SH-SY5Y (cell line): ENCODE measurements at regions not wholly inside any gene's neighbourhood (a gene's known extent, or its start where the extent isn't known, plus 50 kb on each side); places are given as distances from the start of the nearest gene placed in this dataset.

ENCODE experiments used
- GATA2 ChIP-seq: IDR thresholded peaks from 2 replicates; pipeline ENCODE4 v1.6.1; 2011; ENCODE audit warnings: mild to moderate bottlenecking, low read depth, low read length
- GATA3 ChIP-seq: IDR thresholded peaks from 2 replicates; pipeline ENCODE4 v1.6.1; 2011; ENCODE audit warnings: low read depth, mild to moderate bottlenecking, low read length, moderate library complexity

GRCh38 chr4:79613269-79613935, 205.4 kb upstream of the GK2 start:
- TF ChIP-seq GATA2 (no peak), GATA3 (no peak)

GRCh38 chr4:79611026-79611425, 203.0 kb upstream of the GK2 start:
- TF ChIP-seq GATA2 = no peak
- TF ChIP-seq GATA3 = no peak

- TF ChIP-seq GATA3 = no peak
- no peak for TF ChIP-seq GATA2
These were observed 201.8 kb upstream of the GK2 start for GRCh38 chr4:79609817-79610216.

GRCh38 chr4:79607979-79608378, 200.0 kb upstream of the GK2 start:
- TF ChIP-seq GATA3 (no peak), GATA2 (no peak)

GRCh38 chr4:79604152-79604551, 196.1 kb upstream of the GK2 start:
- TF ChIP-seq GATA2 (no peak), GATA3 (no peak)

- no peak for TF ChIP-seq GATA3
- TF ChIP-seq GATA2 = no peak
These were observed 195.7 kb upstream of the GK2 start for GRCh38 chr4:79603681-79604080.

GRCh38 chr4:79599691-79600090, 191.7 kb upstream of the GK2 start:
- TF ChIP-seq GATA3 (no peak), GATA2 (no peak)

GRCh38 chr4:79598801-79599200, 190.8 kb upstream of the GK2 start:
- TF ChIP-seq GATA3 = no peak
- no peak for TF ChIP-seq GATA2

DNA sequence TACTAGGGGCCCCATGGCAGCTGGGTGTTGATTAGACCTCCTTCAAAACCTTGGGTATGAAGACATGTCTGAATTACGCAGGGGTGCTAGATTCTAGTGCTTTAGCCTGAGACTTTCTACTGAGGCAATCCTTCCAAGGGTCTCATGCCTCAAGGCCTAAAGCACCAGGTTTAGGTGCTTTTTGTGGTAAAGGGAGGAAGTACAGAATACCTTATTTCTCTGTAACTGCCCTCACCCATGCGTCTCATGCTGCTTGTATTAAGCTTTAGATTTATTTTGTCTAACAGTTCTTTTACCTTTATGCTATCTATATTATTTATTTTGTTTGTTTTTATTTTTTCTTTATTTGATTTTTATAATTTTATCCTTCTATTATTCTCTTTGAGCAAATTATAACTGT, 190.2 kb upstream of the GK2 start:
- no peak for TF ChIP-seq GATA2
- no peak for TF ChIP-seq GATA3

GRCh38 chr4:79597266-79597665, 189.2 kb upstream of the GK2 start:
- TF ChIP-seq GATA3 = no peak
- TF ChIP-seq GATA2 = no peak

DNA sequence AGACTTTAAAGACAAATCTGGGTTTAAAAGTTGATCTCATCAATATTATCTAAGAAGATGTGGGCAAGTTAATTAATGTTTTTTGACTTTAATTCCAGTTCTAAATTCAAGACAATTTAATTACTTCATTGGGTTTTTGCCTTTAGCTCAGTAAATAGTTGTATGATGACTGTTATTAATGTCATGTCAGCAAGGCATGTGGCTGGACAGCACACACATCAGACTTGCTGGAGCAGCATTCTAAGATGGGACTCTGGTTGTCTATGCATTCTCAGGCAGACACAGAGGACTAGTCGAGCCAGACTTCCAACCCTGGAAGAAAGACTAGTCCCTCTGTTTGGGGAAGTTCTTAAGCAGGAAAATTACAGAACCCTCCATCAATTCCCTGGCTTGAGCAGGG, 180.7 kb upstream of the GK2 start:
- TF ChIP-seq GATA3 (no peak), GATA2 (no peak)

DNA sequence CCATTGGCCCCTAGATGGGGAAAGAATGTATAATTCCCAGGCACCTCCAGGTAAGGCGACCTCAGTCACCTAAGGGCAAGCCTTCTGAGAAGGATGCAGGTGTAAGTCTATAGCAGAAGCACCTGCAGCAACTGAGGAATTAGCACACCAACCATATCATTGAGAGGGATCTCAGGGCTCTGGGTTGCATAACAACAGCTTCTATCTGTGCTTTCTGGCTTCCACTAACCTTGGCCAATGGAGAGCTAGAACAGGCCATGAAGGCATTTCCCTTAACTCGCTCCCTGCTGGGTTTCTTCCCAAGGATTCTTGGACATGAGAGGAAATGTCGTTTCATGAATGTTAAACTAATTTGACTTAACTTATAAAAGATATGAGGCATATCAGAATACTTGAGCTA, 177.8 kb upstream of the GK2 start:
- TF ChIP-seq GATA2 (no peak), GATA3 (no peak)

- TF ChIP-seq GATA3 = no peak
- TF ChIP-seq GATA2 = no peak
These were observed 177.3 kb upstream of the GK2 start for GRCh38 chr4:79585330-79585729.

DNA sequence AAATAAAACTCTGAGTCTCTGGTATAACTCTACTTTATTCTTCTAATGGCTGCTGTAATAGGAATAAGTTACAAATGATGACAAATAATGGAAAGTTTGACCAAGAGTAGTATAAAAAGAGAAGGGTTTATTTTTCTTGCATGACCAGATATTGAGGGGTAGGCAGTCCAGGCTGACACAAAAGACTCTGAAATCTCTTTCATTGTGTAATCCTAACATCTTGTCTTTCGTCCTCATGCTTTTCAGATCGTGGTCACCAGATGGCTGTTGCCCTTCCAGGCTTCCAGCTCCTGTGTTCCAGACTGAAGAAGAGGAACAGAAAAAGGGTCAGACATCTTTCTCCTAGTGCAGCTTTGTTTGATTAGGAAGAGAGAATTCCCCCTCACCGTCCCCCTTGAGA, 176.9 kb upstream of the GK2 start:
- TF ChIP-seq GATA3 = no peak
- TF ChIP-seq GATA2 = no peak

GRCh38 chr4:79584352-79584751, 176.3 kb upstream of the GK2 start:
- TF ChIP-seq GATA2 (no peak), GATA3 (no peak)

GRCh38 chr4:79578606-79579005, 170.6 kb upstream of the GK2 start:
- no peak for TF ChIP-seq GATA3
- no peak for TF ChIP-seq GATA2
